Neural cell (in vitro differentiated cells): ENCODE measurements at regions not wholly inside any gene's neighbourhood (a gene's known extent, or its start where the extent isn't known, plus 50 kb on each side); places are given as distances from the start of the nearest gene placed in this dataset.

Source experiments
- H2AFZ ChIP-seq: fragments of 200-600, 300-800 bp; sonication (generic), shearing (Covaris generic); 2 replicates; pipeline ENCODE4 v1.6.0; 2014; ENCODE audit warnings: low read depth, mild to moderate bottlenecking, antibody characterized with exemption, low read length, moderate library complexity
- H3F3A ChIP-seq: fragments of 200-600 bp; shearing (Covaris generic); 2 replicates; pipeline ENCODE4 v1.6.1; 2016; ENCODE audit warnings: mild to moderate bottlenecking, moderate library complexity, mixed read lengths, antibody characterized with exemption, low read length; ENCODE audit not compliant: insufficient read depth, poor library complexity, severe bottlenecking
- H3K27ac ChIP-seq: fragments of 200-600, 300-800 bp; sonication (generic), shearing (Covaris generic); 2 replicates; pipeline ENCODE4 v1.5.1; 2014; ENCODE audit warnings: mild to moderate bottlenecking, low read length, moderate library complexity
- H3K27me3 ChIP-seq: fragments of 300-800, 200-600 bp; sonication (generic), shearing (Covaris generic); 2 replicates; pipeline ENCODE4 v1.6.0; 2014; ENCODE audit warnings: mild to moderate bottlenecking, low read depth, low read length, moderate library complexity; ENCODE audit not compliant: insufficient read depth
- H3K36me3 ChIP-seq: fragments of 300-800, 200-600 bp; sonication (generic), shearing (Covaris generic); 2 replicates; pipeline ENCODE4 v1.5.1; 2014; ENCODE audit warnings: mild to moderate bottlenecking, antibody characterized with exemption, low read length, moderate library complexity; ENCODE audit not compliant: insufficient read depth
- H3K4me2 ChIP-seq: fragments of 300-800, 200-600 bp; sonication (generic), shearing (Covaris generic); 2 replicates; pipeline ENCODE4 v1.6.0; 2014; ENCODE audit warnings: mild to moderate bottlenecking, low read length
- H3K4me3 ChIP-seq: fragments of 300-800, 200-600 bp; sonication (generic), shearing (Covaris generic); 2 replicates; pipeline ENCODE4 v1.5.1; 2014; ENCODE audit warnings: mild to moderate bottlenecking, low read length, moderate library complexity
- H3K79me2 ChIP-seq: fragments of 200-600 bp; shearing (Covaris generic); replicated peaks from 2 replicates; pipeline ENCODE4 v1.6.0; 2014; ENCODE audit warnings: mild to moderate bottlenecking, low read length, moderate library complexity; ENCODE audit not compliant: insufficient read depth
- H3K9ac ChIP-seq: fragments of 300-800, 200-600 bp; sonication (generic), shearing (Covaris generic); 2 replicates; pipeline ENCODE4 v1.6.1; 2016; ENCODE audit warnings: mild to moderate bottlenecking, low read length, mixed read lengths
- H3K9me2 ChIP-seq: fragments of 200-600 bp; shearing (Covaris generic); 2 replicates; pipeline ENCODE4 v1.6.1; 2016; ENCODE audit warnings: mild to moderate bottlenecking, low read length, mixed read lengths; ENCODE audit not compliant: insufficient read depth
- H3K9me3 ChIP-seq: fragments of 200-600, 300-800 bp; sonication (generic), shearing (Covaris generic); 2 replicates; pipeline ENCODE4 v1.6.1; 2016; ENCODE audit warnings: mild to moderate bottlenecking, mixed run types, low read length, moderate library complexity, mixed read lengths
- H4K20me1 ChIP-seq: fragments of 200-600 bp; shearing (Covaris generic); 2 replicates; pipeline ENCODE4 v1.6.1; 2016; ENCODE audit warnings: mild to moderate bottlenecking, mixed run types; ENCODE audit not compliant: insufficient read depth
- EP300 ChIP-seq: fragments of 450-650 bp; conservative IDR thresholded peaks from 2 replicates; pipeline ENCODE4 v1.6.1; 2014; ENCODE audit warnings: antibody characterized with exemption, mild to moderate bottlenecking, moderate library complexity; ENCODE audit not compliant: poor library complexity, severe bottlenecking
- EZH2 ChIP-seq: fragments of 200-600, 300-800 bp; shearing (Covaris generic), sonication (generic); IDR thresholded peaks from 2 replicates; pipeline ENCODE4 v1.6.1; 2014; ENCODE audit warnings: antibody characterized with exemption, low read length, borderline replicate concordance, mild to moderate bottlenecking; ENCODE audit not compliant: insufficient read depth, poor library complexity, severe bottlenecking
- MXI1 ChIP-seq: fragments of 450-650 bp; conservative IDR thresholded peaks from 2 replicates; pipeline ENCODE4 v1.6.1; 2014; ENCODE audit warnings: antibody characterized with exemption, mild to moderate bottlenecking; ENCODE audit not compliant: poor library complexity, severe bottlenecking
- POLR2AphosphoS5 ChIP-seq: IDR thresholded peaks from 2 replicates; pipeline ENCODE4 v1.6.1; 2012
- RAD21 ChIP-seq: fragments of 450-650 bp; conservative IDR thresholded peaks from 2 replicates; pipeline ENCODE4 v1.6.1; 2014; ENCODE audit warnings: antibody characterized with exemption, mild to moderate bottlenecking, moderate library complexity
- SMC3 ChIP-seq: fragments of 450-650 bp; conservative IDR thresholded peaks from 2 replicates; pipeline ENCODE4 v1.6.1; 2014; ENCODE audit warnings: antibody characterized with exemption, mild to moderate bottlenecking, moderate library complexity; ENCODE audit not compliant: poor library complexity
- TAF1 ChIP-seq: IDR thresholded peaks from 2 replicates; pipeline ENCODE4 v1.6.1; 2012; ENCODE audit warnings: low read depth
- TF ChIP-seq, protein P1 (sequence below): fragments of 450-650 bp; IDR thresholded peaks from 2 replicates; pipeline ENCODE4 v1.5.1; 2014; ENCODE audit warnings: antibody characterized with exemption, mild to moderate bottlenecking, moderate library complexity; ENCODE audit not compliant: poor library complexity, severe bottlenecking
- TF ChIP-seq, protein P2 (sequence below): IDR thresholded peaks from 2 replicates; pipeline ENCODE4 v1.6.1; 2012; ENCODE audit warnings: borderline replicate concordance

DNA sequence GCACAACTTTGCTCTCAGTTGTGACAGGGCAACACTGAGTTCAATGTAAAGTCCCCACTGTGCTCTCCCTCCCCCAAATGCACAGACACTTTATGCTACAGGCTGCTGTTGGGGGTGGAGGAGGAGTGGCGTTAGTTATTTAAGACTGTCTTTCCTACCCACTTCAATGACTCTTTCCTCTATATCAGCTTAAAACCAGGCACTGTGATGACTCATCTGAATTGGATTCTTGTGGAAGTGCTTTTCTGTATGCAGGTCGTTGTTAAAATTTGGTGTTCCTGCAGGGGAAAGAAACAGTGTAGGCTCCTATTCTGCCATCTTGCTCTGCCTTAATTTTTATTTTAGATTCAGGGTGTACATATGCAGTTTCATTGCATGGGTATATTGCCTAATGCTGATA, 1157.2 kb upstream of the ADGRL3 start:
- no peak overlapping the region for H3K4me2 ChIP-seq
- no peak overlapping the region for H3K27ac ChIP-seq
- no peaks in the 10 kb centered on the region for H3K9me3 ChIP-seq
- H3K9me2 ChIP-seq, result no peaks in the 10 kb centered on the region
- TF ChIP-seq, protein P1, sequence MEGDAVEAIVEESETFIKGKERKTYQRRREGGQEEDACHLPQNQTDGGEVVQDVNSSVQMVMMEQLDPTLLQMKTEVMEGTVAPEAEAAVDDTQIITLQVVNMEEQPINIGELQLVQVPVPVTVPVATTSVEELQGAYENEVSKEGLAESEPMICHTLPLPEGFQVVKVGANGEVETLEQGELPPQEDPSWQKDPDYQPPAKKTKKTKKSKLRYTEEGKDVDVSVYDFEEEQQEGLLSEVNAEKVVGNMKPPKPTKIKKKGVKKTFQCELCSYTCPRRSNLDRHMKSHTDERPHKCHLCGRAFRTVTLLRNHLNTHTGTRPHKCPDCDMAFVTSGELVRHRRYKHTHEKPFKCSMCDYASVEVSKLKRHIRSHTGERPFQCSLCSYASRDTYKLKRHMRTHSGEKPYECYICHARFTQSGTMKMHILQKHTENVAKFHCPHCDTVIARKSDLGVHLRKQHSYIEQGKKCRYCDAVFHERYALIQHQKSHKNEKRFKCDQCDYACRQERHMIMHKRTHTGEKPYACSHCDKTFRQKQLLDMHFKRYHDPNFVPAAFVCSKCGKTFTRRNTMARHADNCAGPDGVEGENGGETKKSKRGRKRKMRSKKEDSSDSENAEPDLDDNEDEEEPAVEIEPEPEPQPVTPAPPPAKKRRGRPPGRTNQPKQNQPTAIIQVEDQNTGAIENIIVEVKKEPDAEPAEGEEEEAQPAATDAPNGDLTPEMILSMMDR, result no peak
- TF ChIP-seq SMC3 (no peak), MXI1 (no peak)
- no peak overlapping the region for H3K9ac ChIP-seq
- H3F3A ChIP-seq, result no peaks in the 10 kb centered on the region
- no peaks in the 10 kb centered on the region for H4K20me1 ChIP-seq
- H2AFZ ChIP-seq, result no peak overlapping the region
- H3K36me3 ChIP-seq, result no peaks in the 10 kb centered on the region
- no peaks in the 10 kb centered on the region for H3K27me3 ChIP-seq
- H3K4me3 ChIP-seq, result no peak overlapping the region
- H3K79me2 ChIP-seq, result no peaks in the 10 kb centered on the region

DNA sequence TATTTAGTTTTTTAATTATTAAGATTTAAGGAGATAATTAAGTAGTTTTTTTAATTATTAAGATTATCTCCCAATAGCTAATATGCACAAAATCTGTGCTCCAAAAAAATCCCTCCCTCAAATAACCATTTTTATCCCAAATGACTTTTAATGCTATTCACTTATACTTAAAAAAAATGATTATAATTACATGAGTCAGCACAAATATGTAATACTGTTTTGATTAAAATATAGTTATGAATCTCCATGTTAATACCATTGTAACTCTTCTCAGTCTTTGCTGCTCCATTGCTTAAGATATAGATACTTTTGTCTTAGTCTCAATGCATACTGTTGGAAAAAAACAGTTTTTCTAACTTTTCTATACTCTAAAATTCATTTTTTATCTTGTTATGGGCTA, 1121.1 kb upstream of the ADGRL3 start:
- Histone ChIP-seq H3K27me3 (no peaks in the 10 kb centered on the region), H3K27ac (no peak overlapping the region), H4K20me1 (no peaks in the 10 kb centered on the region), H3K9ac (no peak overlapping the region), H3K9me3 (no peaks in the 10 kb centered on the region), H3K4me2 (no peak overlapping the region), H3K4me3 (no peak overlapping the region), H3K36me3 (no peaks in the 10 kb centered on the region), H3K9me2 (no peaks in the 10 kb centered on the region), H2AFZ (no peak overlapping the region), H3F3A (no peaks in the 10 kb centered on the region), H3K79me2 (no peaks in the 10 kb centered on the region)
- TF ChIP-seq MXI1, result no peak
- TF ChIP-seq EP300, result no peak
- TF ChIP-seq EZH2, result no peak
- TF ChIP-seq POLR2AphosphoS5, result no peak
- no peak for TF ChIP-seq SMC3
- TF ChIP-seq, protein P2, sequence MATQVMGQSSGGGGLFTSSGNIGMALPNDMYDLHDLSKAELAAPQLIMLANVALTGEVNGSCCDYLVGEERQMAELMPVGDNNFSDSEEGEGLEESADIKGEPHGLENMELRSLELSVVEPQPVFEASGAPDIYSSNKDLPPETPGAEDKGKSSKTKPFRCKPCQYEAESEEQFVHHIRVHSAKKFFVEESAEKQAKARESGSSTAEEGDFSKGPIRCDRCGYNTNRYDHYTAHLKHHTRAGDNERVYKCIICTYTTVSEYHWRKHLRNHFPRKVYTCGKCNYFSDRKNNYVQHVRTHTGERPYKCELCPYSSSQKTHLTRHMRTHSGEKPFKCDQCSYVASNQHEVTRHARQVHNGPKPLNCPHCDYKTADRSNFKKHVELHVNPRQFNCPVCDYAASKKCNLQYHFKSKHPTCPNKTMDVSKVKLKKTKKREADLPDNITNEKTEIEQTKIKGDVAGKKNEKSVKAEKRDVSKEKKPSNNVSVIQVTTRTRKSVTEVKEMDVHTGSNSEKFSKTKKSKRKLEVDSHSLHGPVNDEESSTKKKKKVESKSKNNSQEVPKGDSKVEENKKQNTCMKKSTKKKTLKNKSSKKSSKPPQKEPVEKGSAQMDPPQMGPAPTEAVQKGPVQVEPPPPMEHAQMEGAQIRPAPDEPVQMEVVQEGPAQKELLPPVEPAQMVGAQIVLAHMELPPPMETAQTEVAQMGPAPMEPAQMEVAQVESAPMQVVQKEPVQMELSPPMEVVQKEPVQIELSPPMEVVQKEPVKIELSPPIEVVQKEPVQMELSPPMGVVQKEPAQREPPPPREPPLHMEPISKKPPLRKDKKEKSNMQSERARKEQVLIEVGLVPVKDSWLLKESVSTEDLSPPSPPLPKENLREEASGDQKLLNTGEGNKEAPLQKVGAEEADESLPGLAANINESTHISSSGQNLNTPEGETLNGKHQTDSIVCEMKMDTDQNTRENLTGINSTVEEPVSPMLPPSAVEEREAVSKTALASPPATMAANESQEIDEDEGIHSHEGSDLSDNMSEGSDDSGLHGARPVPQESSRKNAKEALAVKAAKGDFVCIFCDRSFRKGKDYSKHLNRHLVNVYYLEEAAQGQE, result no peak
- TF ChIP-seq TAF1, result no peak
- no peak for TF ChIP-seq RAD21
- TF ChIP-seq, protein P1, result no peak
